22Rv1 (cell line): ENCODE measurements at regions not wholly inside any gene's neighbourhood (a gene's known extent, or its start where the extent isn't known, plus 50 kb on each side); places are given as distances from the start of the nearest gene placed in this dataset.

Experiments used
- H3K27ac ChIP-seq: fragments of 450-650 bp; 2 replicates; pipeline ENCODE4 v1.5.1; 2017
- ZFX ChIP-seq: fragments of 450-650 bp; IDR thresholded peaks from 2 replicates; pipeline ENCODE4 v1.6.1; 2017; ENCODE audit warnings: antibody characterized with exemption, borderline replicate concordance
- TF ChIP-seq, protein P1 (sequence below): fragments of 450-650 bp; IDR thresholded peaks from 2 replicates; pipeline ENCODE4 v1.5.1; 2017; ENCODE audit warnings: mild to moderate bottlenecking

DNA sequence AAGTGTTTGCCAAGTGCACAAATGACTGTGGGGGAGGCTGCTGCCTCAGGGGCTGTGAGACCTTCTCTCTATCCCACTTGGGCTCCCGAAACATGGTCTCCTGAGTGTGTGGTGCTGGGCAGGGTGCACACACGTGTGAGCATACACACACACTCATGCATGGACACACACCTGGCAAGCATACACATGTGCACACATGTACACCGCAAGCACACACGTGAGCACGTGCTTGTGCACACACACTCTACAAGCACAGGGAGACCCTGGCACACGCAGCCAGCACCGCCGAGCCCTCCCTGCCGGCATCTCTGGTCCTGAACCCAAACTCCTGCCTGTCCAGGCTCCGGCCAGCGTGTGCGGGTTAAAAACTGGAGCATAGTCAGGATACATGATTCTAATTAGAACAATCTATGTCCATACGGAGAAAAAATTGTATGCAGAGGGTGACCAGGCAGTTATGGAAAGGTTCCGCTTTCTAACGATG lies 79.4 kb upstream of the TTC34 start:
- no peak overlapping the region for H3K27ac ChIP-seq
- TF ChIP-seq, protein P1, sequence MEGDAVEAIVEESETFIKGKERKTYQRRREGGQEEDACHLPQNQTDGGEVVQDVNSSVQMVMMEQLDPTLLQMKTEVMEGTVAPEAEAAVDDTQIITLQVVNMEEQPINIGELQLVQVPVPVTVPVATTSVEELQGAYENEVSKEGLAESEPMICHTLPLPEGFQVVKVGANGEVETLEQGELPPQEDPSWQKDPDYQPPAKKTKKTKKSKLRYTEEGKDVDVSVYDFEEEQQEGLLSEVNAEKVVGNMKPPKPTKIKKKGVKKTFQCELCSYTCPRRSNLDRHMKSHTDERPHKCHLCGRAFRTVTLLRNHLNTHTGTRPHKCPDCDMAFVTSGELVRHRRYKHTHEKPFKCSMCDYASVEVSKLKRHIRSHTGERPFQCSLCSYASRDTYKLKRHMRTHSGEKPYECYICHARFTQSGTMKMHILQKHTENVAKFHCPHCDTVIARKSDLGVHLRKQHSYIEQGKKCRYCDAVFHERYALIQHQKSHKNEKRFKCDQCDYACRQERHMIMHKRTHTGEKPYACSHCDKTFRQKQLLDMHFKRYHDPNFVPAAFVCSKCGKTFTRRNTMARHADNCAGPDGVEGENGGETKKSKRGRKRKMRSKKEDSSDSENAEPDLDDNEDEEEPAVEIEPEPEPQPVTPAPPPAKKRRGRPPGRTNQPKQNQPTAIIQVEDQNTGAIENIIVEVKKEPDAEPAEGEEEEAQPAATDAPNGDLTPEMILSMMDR, result no peak
- TF ChIP-seq ZFX, result no peak

DNA sequence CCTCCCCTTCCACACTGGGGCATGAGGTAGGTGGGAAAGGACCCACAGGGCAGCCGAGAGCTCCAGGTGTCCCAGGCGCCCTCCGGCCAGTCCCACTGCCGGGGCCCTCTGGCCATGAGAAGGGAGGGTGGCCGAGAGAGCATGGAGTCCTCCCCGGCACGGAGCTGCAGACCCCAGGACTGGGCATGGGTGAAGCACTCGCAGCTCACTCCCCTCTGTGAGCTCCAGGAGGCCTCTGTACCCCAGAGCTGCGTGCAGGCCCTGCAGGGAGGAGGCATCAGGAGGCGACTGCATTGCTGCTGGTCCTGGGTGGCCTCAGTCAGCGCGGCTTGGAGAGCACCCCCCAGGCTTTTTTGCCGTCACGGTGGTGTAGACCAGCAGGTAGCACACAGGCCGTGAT lies 80.1 kb upstream of the TTC34 start:
- no peak for TF ChIP-seq ZFX
- TF ChIP-seq, protein P1, result no peak

DNA sequence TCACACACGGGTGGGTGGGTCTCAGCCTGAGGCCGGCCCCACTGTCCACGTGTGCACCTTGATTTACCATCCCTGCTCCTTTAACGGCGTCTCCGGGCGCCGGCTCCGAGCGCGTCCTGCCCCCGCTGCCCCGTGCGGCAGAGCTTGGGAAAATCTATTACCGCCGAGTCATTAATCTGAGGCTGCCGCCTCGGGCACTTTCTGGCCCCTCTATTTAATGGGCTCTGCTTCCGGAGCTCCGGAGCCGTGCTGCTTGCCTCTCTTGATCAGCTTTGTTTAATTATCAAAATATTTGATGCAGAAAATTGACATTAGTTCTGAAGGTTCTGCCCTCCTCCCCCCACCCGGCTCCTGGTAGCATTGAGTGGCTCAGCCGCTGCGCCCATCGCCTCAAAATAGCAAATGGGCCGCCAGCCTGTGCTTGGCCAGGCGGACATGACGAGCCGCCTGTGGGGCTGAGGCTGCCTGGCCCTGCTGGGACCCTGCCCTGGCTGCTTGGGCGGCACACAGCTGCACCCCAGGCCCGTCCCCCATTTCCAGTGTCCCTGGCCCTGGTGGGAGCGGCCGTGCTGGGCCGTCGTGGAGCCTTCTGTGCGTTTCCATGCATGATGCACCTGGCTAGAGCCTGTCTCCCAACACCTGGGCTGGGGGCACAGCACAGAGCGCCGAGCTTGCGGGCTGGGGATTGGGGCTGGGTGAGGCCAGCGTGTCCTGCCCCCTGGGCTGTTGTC lies 81.6 kb upstream of the TTC34 start:
- TF ChIP-seq, protein P1, result no peak
- TF ChIP-seq ZFX, result no peak
- no peak overlapping the region for H3K27ac ChIP-seq

More for the DNA sequence above, 80.1 kb upstream of the TTC34 start:
- H3K27ac ChIP-seq, result no peak overlapping the region

DNA sequence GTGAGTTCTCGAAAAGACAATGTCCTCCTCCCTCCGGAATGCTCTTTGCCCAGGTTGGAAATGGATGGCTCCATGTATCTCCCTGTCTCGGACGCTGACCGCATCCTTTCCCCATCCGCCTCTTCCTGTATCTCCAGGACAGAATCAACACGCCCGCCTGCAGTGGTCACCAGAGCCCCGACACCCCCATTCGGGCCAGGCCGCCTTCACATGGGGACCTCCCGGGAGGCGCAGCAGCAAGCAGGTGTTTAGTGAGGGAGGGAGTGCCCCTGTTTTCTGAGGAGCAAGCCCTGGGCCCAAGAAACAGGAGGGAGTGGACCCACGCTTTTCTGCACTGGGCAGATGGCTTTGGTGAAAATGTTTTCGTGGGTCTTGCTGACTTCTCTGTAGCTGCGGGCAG lies 83.5 kb upstream of the TTC34 start:
- H3K27ac ChIP-seq, result no peak overlapping the region
- TF ChIP-seq ZFX, result no peak
- TF ChIP-seq, protein P1, result no peak

DNA sequence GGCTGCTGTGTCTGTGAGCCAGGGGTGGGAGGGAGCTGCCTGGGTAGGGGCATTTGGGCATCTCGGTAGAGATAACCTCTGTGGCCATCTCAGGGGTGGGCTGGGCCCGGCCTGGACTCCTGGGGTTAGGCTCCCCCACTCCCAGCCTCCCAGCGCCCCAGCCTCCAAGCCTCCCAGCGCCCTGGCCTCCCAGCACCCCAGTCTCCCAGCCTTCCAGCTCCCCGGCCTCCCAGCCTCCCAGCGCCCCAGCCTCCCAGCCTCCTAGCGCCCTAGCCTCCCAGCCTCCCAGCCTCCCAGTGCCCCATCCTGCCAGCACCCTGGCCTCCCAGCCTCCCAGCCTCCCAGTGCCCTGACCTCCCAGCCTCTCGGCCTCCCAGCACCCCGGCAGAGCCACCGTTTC lies 85.1 kb upstream of the TTC34 start:
- no peak overlapping the region for H3K27ac ChIP-seq
- no peak for TF ChIP-seq ZFX
- TF ChIP-seq, protein P1, result no peak

DNA sequence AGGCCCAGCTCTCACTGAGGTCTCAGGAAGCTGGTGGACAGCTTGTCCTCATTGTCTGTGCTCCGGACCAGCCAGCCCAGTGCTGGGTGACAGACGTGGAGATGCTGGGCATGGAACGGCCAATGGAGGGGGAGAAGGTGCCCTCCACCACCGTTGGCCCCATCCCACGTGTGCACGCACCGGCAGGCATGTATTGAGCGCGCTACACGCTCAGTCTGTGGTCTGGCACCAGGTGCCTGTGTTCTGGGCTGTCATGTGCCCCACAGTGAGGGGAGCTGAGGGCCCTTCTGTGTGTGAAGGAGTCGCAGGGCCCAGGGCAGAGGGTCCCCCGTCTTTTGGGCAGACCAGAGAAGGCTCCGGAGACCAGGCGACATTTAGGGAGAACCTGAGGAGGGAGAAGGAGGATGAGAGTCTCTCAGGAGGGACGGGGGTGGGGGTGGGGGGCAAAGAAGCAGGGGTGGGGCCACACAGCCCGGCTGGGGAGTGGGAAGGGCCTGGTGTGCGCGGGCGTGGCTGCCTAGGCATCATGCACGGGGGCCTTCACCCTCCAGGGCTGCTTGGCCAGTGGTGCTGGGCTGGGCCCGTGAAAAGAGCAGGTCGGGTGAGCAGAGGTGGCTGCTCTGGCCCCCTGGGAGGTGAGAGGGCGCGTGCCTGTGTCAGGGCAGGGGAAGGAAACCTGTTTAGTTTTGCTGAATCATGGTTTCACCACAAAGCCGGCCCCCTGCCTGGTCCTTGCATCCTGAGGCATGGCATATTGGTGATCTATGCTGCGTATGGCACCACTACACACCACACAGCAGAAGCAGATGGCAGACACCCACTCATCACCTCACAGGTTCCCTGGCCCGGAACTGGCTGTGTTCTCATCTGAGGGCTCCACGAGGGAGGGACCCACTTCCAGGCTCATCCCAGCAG lies 86.7 kb upstream of the TTC34 start:
- no peak for TF ChIP-seq ZFX
- TF ChIP-seq, protein P1, result no peak
- no peak overlapping the region for H3K27ac ChIP-seq
